Trophoblast cell (in vitro differentiated cells and primary cell): ENCODE measurements at regions not wholly inside any gene's neighbourhood (a gene's known extent, or its start where the extent isn't known, plus 50 kb on each side); places are given as distances from the start of the nearest gene placed in this dataset.

ENCODE experiments used
- DNase-seq, 2 donors: peaks; one replicate each; pipeline ENCODE4 v3.0.0-alpha.2; 2016
- H2AFZ ChIP-seq: 2 replicates; pipeline ENCODE4 v1.6.1; 2013; ENCODE audit warnings: low read length, moderate library complexity, mild to moderate bottlenecking; ENCODE audit not compliant: insufficient read depth, poor library complexity
- H2AK5ac ChIP-seq: 2 replicates; pipeline ENCODE4 v1.6.1; 2013; ENCODE audit warnings: mild to moderate bottlenecking, low read length
- H2BK120ac ChIP-seq: 2 replicates; pipeline ENCODE4 v1.6.1; 2013; ENCODE audit warnings: low read length, mild to moderate bottlenecking, moderate library complexity; ENCODE audit not compliant: insufficient read depth, poor library complexity
- H2BK12ac ChIP-seq: 2 replicates; pipeline ENCODE4 v1.6.1; 2013; ENCODE audit warnings: mild to moderate bottlenecking, low read length, moderate library complexity
- H2BK5ac ChIP-seq: 2 replicates; pipeline ENCODE4 v1.6.1; 2013; ENCODE audit warnings: low read length, low read depth, moderate library complexity, mild to moderate bottlenecking; ENCODE audit not compliant: poor library complexity
- H3K14ac ChIP-seq: 2 replicates; pipeline ENCODE4 v1.6.1; 2013; ENCODE audit warnings: mild to moderate bottlenecking, low read length
- H3K18ac ChIP-seq: 2 replicates; pipeline ENCODE4 v1.6.1; 2013; ENCODE audit warnings: mild to moderate bottlenecking, low read length
- H3K23ac ChIP-seq: 2 replicates; pipeline ENCODE4 v1.6.1; 2013; ENCODE audit warnings: low read length
- H3K27ac ChIP-seq: 2 replicates; pipeline ENCODE4 v1.5.1; 2013; ENCODE audit warnings: low read depth, mild to moderate bottlenecking, inconsistent platforms, low read length, moderate library complexity
- H3K27me3 ChIP-seq: 2 replicates; pipeline ENCODE4 v1.6.1; 2013; ENCODE audit warnings: inconsistent platforms, mild to moderate bottlenecking, low read length, moderate library complexity; ENCODE audit not compliant: insufficient read depth
- H3K36me3 ChIP-seq, 2 experiments: 1 replicate in 1 of 2; 2 replicates in 1 of 2; pipeline ENCODE4 v1.6.1; 2013; ENCODE audit warnings: low read length in 2 of 2, mild to moderate bottlenecking in 2 of 2, moderate library complexity in 1 of 2; ENCODE audit not compliant: insufficient read depth in 2 of 2, control insufficient read depth in 1 of 2
- H3K4ac ChIP-seq: 2 replicates; pipeline ENCODE4 v1.6.1; 2013; ENCODE audit warnings: low read depth, mild to moderate bottlenecking, low read length, moderate library complexity
- H3K4me1 ChIP-seq, 2 experiments: 1 replicate in 1 of 2; 2 replicates in 1 of 2; pipeline ENCODE4 v1.6.1; 2013; ENCODE audit warnings: low read length in 2 of 2, mild to moderate bottlenecking in 2 of 2, moderate library complexity in 1 of 2; ENCODE audit not compliant: insufficient read depth in 2 of 2, control insufficient read depth in 1 of 2
- H3K4me2 ChIP-seq: 2 replicates; pipeline ENCODE4 v1.6.1; 2013; ENCODE audit warnings: inconsistent platforms, mild to moderate bottlenecking, low read length, moderate library complexity
- H3K4me3 ChIP-seq: 2 replicates; pipeline ENCODE4 v1.5.1; 2013; ENCODE audit warnings: mild to moderate bottlenecking, low read depth, low read length, inconsistent platforms
- H3K79me1 ChIP-seq: one replicate; pipeline ENCODE4 v1.6.1; 2013; ENCODE audit warnings: low read length
- H3K79me2 ChIP-seq: 2 replicates; pipeline ENCODE4 v1.6.1; 2013; ENCODE audit warnings: low read length, mild to moderate bottlenecking; ENCODE audit not compliant: control insufficient read depth, insufficient read depth, poor library complexity
- H3K9ac ChIP-seq: 2 replicates; pipeline ENCODE4 v1.6.1; 2013; ENCODE audit warnings: mild to moderate bottlenecking, low read length
- H3K9me3 ChIP-seq: 2 replicates; pipeline ENCODE4 v1.6.1; 2013; ENCODE audit warnings: low read depth, mild to moderate bottlenecking, control low read depth, inconsistent platforms, low read length; ENCODE audit not compliant: insufficient read depth
- H4K12ac ChIP-seq: 2 replicates; pipeline ENCODE4 v1.6.1; 2013; ENCODE audit warnings: low read depth, mild to moderate bottlenecking, low read length, moderate library complexity
- H4K8ac ChIP-seq: 2 replicates; pipeline ENCODE4 v1.6.1; 2013; ENCODE audit warnings: low read depth, mild to moderate bottlenecking, low read length, moderate library complexity
- H4K91ac ChIP-seq: one replicate; pipeline ENCODE4 v1.6.1; 2013; ENCODE audit warnings: low read depth, mild to moderate bottlenecking, low read length, moderate library complexity
- WGBS: extraction: QIAGEN DNeasy Blood & Tissue Kit; methylation state at CpG from one replicate; pipeline ENCODE4 v1.1.7; 2013; ENCODE audit warnings: missing lambda C conversion rate; ENCODE audit not compliant: insufficient read length, insufficient coverage; ENCODE audit errors: extremely low coverage; 5-methylcytosine and 5-hydroxymethylcytosine counted together

DNA sequence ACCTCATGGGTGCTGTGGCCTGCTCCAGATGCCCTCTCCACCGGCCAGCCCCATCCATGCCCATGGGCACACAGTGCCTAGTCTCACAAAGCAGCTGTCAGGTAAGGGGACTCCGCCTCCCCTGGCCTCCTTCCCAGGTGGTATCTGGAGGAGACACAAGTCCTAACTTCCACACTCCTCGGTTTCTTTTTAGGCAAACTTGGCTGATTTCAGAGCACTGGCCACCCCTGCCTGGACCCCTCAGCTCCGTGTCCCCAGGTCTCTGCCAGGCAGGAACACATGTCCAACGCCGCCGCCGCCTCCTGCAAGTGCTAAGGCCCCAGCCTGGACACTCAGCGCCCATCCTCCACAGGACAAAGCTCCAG is 324.1 kb upstream of the DIO3 start:
- H4K91ac ChIP-seq = no peak overlapping the region
- no peak overlapping the region for H3K23ac ChIP-seq
- no CpG with 5 or more reads among the region's 9 CpGs for WGBS
- no peak overlapping the region for H3K9ac ChIP-seq
- no peaks in the 10 kb centered on the region for H3K36me3 ChIP-seq
- no peaks in the 10 kb centered on the region for H3K27me3 ChIP-seq
- H4K12ac ChIP-seq = no peak overlapping the region
- no peaks in the 10 kb centered on the region for H3K79me2 ChIP-seq
- DNase-seq = no peak
- H3K4me3 ChIP-seq = no peak overlapping the region
- no peak overlapping the region for H2BK120ac ChIP-seq
- no peaks in the 10 kb centered on the region for H3K79me1 ChIP-seq
- H3K18ac ChIP-seq = no peak overlapping the region
- no peak overlapping the region for H3K4ac ChIP-seq
- H4K8ac ChIP-seq = no peak overlapping the region
- no peak overlapping the region for H2BK12ac ChIP-seq
- H2BK5ac ChIP-seq = no peak overlapping the region
- H2AFZ ChIP-seq = no peak overlapping the region
- no peak overlapping the region for H3K27ac ChIP-seq
- no peak overlapping the region for H2AK5ac ChIP-seq
- no peak overlapping the region for H3K14ac ChIP-seq
- H3K4me1 ChIP-seq = peaks cover 0 to 4% of the 10 kb centered on the region in 2 experiments
- H3K9me3 ChIP-seq = peaks cover 2% of the 10 kb centered on the region
- H3K4me2 ChIP-seq = no peak overlapping the region

DNA sequence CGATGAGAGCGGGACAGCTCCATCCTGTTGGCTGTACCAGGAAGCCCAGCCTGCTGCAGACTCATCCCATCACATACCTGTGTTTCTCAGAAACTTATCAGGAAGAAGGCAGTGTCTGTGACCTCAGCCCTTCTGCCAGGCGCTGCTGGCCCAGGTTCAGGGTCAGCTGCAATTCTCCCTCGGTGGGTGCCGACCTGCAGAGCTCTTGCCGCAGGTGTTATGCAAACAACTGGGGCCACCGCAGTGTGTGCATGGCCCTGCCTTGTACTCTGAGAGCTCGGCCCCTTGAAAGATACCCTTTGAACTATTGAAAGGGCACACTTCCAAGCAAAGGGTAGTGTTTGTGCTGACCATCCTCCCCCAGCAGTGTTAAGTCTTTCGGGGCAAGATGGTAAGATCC is 322.2 kb upstream of the DIO3 start:
- no CpG with 5 or more reads among the region's 9 CpGs for WGBS
- H3K23ac ChIP-seq = no peak overlapping the region

DNA sequence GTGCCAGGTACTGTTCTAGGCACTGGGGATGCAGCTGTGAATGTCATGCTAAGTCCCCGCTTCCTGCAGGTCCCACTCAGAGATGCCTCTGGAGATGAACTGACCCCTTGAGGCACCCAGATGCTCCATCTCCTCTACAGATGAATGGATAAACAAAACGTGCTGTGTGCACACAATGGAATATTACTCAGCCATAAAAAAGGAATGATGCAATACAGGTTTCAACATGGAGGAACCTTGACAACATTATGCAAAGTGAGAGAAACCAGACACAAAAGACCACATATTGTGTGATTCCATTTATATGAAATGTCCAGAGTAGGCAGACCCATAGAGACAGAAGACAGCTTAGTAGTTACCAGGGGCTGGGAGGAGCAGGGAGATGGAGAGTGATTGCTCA is 320.1 kb upstream of the DIO3 start:
- H3K4me3 ChIP-seq = no peak overlapping the region
- no peak overlapping the region for H2BK5ac ChIP-seq
- H3K4me2 ChIP-seq = no peak overlapping the region
- no peak overlapping the region for H4K12ac ChIP-seq
- no peak overlapping the region for H3K14ac ChIP-seq
- H3K23ac ChIP-seq = no peak overlapping the region
- H2AFZ ChIP-seq = no peak overlapping the region
- peaks cover 2 to 3% of the 10 kb centered on the region in 2 experiments for H3K4me1 ChIP-seq
- H4K91ac ChIP-seq = no peak overlapping the region
- peak; percentile 22 to 77 for DNase-seq
- H3K27ac ChIP-seq = no peak overlapping the region
- H4K8ac ChIP-seq = no peak overlapping the region
- no peak overlapping the region for H2AK5ac ChIP-seq
- H3K4ac ChIP-seq = no peak overlapping the region
- no peak overlapping the region for H3K18ac ChIP-seq
- no peaks in the 10 kb centered on the region for H3K36me3 ChIP-seq
- no peaks in the 10 kb centered on the region for H3K27me3 ChIP-seq
- H3K9ac ChIP-seq = no peak overlapping the region
- no peaks in the 10 kb centered on the region for H3K79me2 ChIP-seq
- no CpG with 5 or more reads among the region's 2 CpGs for WGBS
- no peaks in the 10 kb centered on the region for H3K9me3 ChIP-seq
- no peaks in the 10 kb centered on the region for H3K79me1 ChIP-seq
- no peak overlapping the region for H2BK12ac ChIP-seq
- no peak overlapping the region for H2BK120ac ChIP-seq

More for the DNA sequence above, 322.2 kb upstream of the DIO3 start:
- peaks cover 2% of the 10 kb centered on the region for H3K9me3 ChIP-seq
- no peak overlapping the region for H2BK12ac ChIP-seq
- H3K4me3 ChIP-seq = no peak overlapping the region
- no peak overlapping the region for H2AK5ac ChIP-seq
- no peaks in the 10 kb centered on the region for H3K27me3 ChIP-seq
- no peaks in the 10 kb centered on the region for H3K79me1 ChIP-seq
- no peak overlapping the region for H3K9ac ChIP-seq
- H3K4me2 ChIP-seq = no peak overlapping the region
- H2BK120ac ChIP-seq = no peak overlapping the region
- H4K12ac ChIP-seq = no peak overlapping the region
- H2AFZ ChIP-seq = no peak overlapping the region
- no peaks in the 10 kb centered on the region for H3K36me3 ChIP-seq
- H3K18ac ChIP-seq = no peak overlapping the region
- no peak overlapping the region for H4K8ac ChIP-seq
- DNase-seq = no peak
- H3K14ac ChIP-seq = no peak overlapping the region
- H3K4ac ChIP-seq = no peak overlapping the region
- H3K27ac ChIP-seq = no peak overlapping the region
- H4K91ac ChIP-seq = no peak overlapping the region
- no peaks in the 10 kb centered on the region for H3K79me2 ChIP-seq
- no peak overlapping the region for H2BK5ac ChIP-seq
- peaks cover 2 to 3% of the 10 kb centered on the region in 2 experiments for H3K4me1 ChIP-seq

- no peak overlapping the region for H3K9ac ChIP-seq
- no CpG with 5 or more reads among the region's 10 CpGs for WGBS
Measured at GRCh38 chr14:101241807-101242278, 319.5 kb upstream of the DIO3 start.

More at GRCh38 chr14:101241807-101242278, 319.5 kb upstream of the DIO3 start:
- Histone ChIP-seq H4K8ac (no peak overlapping the region), H3K4me1 (peaks cover 2 to 3% of the 10 kb centered on the region in 2 experiments), H3K27ac (no peak overlapping the region), H3K23ac (no peak overlapping the region), H2BK5ac (no peak overlapping the region), H3K36me3 (no peaks in the 10 kb centered on the region), H3K27me3 (no peaks in the 10 kb centered on the region), H2AFZ (no peak overlapping the region), H4K91ac (no peak overlapping the region), H3K9me3 (no peaks in the 10 kb centered on the region), H3K79me1 (no peaks in the 10 kb centered on the region), H3K79me2 (no peaks in the 10 kb centered on the region), H3K4me3 (no peak overlapping the region), H2BK12ac (no peak overlapping the region), H3K4ac (no peak overlapping the region), H2AK5ac (no peak overlapping the region), H3K14ac (no peak overlapping the region), H3K4me2 (no peak overlapping the region), H2BK120ac (no peak overlapping the region), H3K18ac (no peak overlapping the region), H4K12ac (no peak overlapping the region)
- DNase-seq = peak; percentile 44 to 70
